ENCODE measurements at regions not wholly inside any gene's neighbourhood (a gene's known extent, or its start where the extent isn't known, plus 50 kb on each side); places are given as distances from the start of the nearest gene placed in this dataset.
"Not testable (repeated sequence)": the region's sequence is repeated elsewhere in the genome, so short reads cannot be mapped to it uniquely, and the experiment has no call there.

DNA sequence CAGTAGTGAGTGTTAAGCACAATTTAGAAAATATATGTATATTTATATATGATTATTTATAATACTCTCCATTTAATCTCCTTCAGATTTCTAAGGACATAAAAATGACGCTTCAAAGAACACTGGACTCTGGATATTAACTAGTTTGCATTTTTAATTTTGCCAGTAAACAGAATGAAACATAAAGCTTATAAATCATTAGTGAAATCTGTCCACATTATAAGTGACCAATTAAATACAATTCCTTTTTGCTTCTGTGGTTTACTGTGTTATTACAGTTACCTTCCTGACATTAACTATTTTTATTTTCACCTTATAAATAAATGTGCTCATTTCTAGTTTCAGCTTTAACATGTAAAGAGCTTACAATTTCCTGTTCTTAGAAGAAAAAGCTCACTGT is 1081.1 kb upstream of the EPHA6 start:
- Mint-ChIP-seq H3K9me3 (ENCODE audit: unreplicated experiment) (no peaks in the 10 kb centered on the region), H3K27me3 (ENCODE audit: insufficient read depth, unreplicated experiment) (no peaks in the 10 kb centered on the region), H3K27ac (ENCODE audit: unreplicated experiment) (no peak overlapping the region), H3K4me3 (ENCODE audit: unreplicated experiment) (no peak overlapping the region), H3K4me1 (ENCODE audit: low read depth, unreplicated experiment) (no peaks in the 10 kb centered on the region), H3K36me3 (ENCODE audit: insufficient read depth, unreplicated experiment) (no peaks in the 10 kb centered on the region)
- ChIA-PET POLR2A (no interaction called here), CTCF (no interaction called here)
- Histone ChIP-seq H3K9me3 (no peaks in the 10 kb centered on the region), H3K36me3 (ENCODE audit: control insufficient read depth, insufficient read depth, low read length) (no peaks in the 10 kb centered on the region), H3K4me3 (ENCODE audit: low read depth, low read length) (no peak overlapping the region), H3K4me1 (no peaks in the 10 kb centered on the region), H3K27me3 (replicated peaks; ENCODE audit: control insufficient read depth, insufficient read depth, low read length) (no peaks in the 10 kb centered on the region)
- DNase-seq: no peak
- no TSS peak for BruUV-seq (replicated peaks)
- TF ChIP-seq CTCF (IDR thresholded peaks at IDR 0.05; ENCODE audit: insufficient read depth in 1 of 2, low read depth in 1 of 2, low read length in 1 of 2, severe bottlenecking in 1 of 2, unreplicated experiment in 1 of 2): no peak
- intact Hi-C loops (cut with micrococcal nuclease; ENCODE audit: unreplicated experiment): no loop called here

- H3K36me3 Mint-ChIP-seq (ENCODE audit: insufficient read depth, unreplicated experiment): no peaks in the 10 kb centered on the region
- H3K4me1 Mint-ChIP-seq (ENCODE audit: low read depth, unreplicated experiment): no peaks in the 10 kb centered on the region
- no peaks in the 10 kb centered on the region for H3K4me1 ChIP-seq
- no peaks in the 10 kb centered on the region for H3K9me3 Mint-ChIP-seq (ENCODE audit: unreplicated experiment)
- BruUV-seq (replicated peaks): no TSS peak
- no peaks in the 10 kb centered on the region for H3K27me3 Mint-ChIP-seq (ENCODE audit: insufficient read depth, unreplicated experiment)
- ChIA-PET CTCF (no interaction called here), POLR2A (no interaction called here)
- no peaks in the 10 kb centered on the region for H3K27me3 ChIP-seq (replicated peaks; ENCODE audit: control insufficient read depth, insufficient read depth, low read length)
- no peak for DNase-seq
- intact Hi-C loops (cut with micrococcal nuclease; ENCODE audit: unreplicated experiment): no loop called here
- H3K4me3 ChIP-seq (ENCODE audit: low read depth, low read length): no peak overlapping the region
- H3K4me3 Mint-ChIP-seq (ENCODE audit: unreplicated experiment): no peak overlapping the region
- no peak for TF ChIP-seq CTCF (IDR thresholded peaks at IDR 0.05; ENCODE audit: insufficient read depth in 1 of 2, low read depth in 1 of 2, low read length in 1 of 2, severe bottlenecking in 1 of 2, unreplicated experiment in 1 of 2)
- no peak overlapping the region for H3K27ac Mint-ChIP-seq (ENCODE audit: unreplicated experiment)
- H3K9me3 ChIP-seq: no peaks in the 10 kb centered on the region
- H3K36me3 ChIP-seq (ENCODE audit: control insufficient read depth, insufficient read depth, low read length): no peaks in the 10 kb centered on the region
These were observed 1076.3 kb upstream of the EPHA6 start for GRCh38 chr3:95738045-95738444.

DNA sequence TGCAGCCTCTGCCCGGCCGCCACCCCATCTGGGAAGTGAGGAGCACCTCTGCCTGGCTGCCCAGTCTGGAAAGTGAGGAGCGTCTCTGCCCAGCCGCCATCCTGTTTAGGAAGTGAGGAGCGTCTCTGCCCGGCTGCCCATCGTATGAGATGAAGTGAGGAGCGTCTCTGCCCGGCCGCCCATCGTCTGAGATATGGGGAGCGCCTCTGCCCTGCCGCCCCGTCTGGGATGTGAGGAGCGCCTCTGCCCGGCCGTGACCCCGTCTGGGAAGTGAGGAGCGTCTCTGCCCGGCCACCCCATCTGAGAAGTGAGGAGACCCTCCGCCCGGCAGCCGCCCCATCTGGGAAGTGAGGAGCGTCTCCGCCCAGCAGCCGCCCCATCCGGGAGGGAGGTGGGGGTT is 1069.5 kb upstream of the EPHA6 start:
- H3K36me3 ChIP-seq (ENCODE audit: control insufficient read depth, insufficient read depth, low read length); H3K27ac Mint-ChIP-seq (ENCODE audit: unreplicated experiment); H3K4me1 Mint-ChIP-seq (ENCODE audit: low read depth, unreplicated experiment); DNase-seq; H3K4me3 ChIP-seq (ENCODE audit: low read depth, low read length); H3K27me3 ChIP-seq (replicated peaks; ENCODE audit: control insufficient read depth, insufficient read depth, low read length); H3K9me3 ChIP-seq; CTCF ChIA-PET; POLR2A ChIA-PET; intact Hi-C loops (cut with micrococcal nuclease; ENCODE audit: unreplicated experiment); H3K4me1 ChIP-seq; H3K9me3 Mint-ChIP-seq (ENCODE audit: unreplicated experiment); BruUV-seq (replicated peaks); H3K36me3 Mint-ChIP-seq (ENCODE audit: insufficient read depth, unreplicated experiment); H3K4me3 Mint-ChIP-seq (ENCODE audit: unreplicated experiment); H3K27me3 Mint-ChIP-seq (ENCODE audit: insufficient read depth, unreplicated experiment): not testable (repeated sequence)

- ChIA-PET POLR2A (no interaction called here), CTCF (no interaction called here)
- Mint-ChIP-seq H3K4me1 (ENCODE audit: low read depth, unreplicated experiment) (no peaks in the 10 kb centered on the region), H3K36me3 (ENCODE audit: insufficient read depth, unreplicated experiment) (no peaks in the 10 kb centered on the region), H3K27me3 (ENCODE audit: insufficient read depth, unreplicated experiment) (no peaks in the 10 kb centered on the region), H3K27ac (ENCODE audit: unreplicated experiment) (no peak overlapping the region), H3K4me3 (ENCODE audit: unreplicated experiment) (no peak overlapping the region), H3K9me3 (ENCODE audit: unreplicated experiment) (no peaks in the 10 kb centered on the region)
- no peaks in the 10 kb centered on the region for H3K4me1 ChIP-seq
- H3K9me3 ChIP-seq: no peaks in the 10 kb centered on the region
- no peak overlapping the region for H3K4me3 ChIP-seq (ENCODE audit: low read depth, low read length)
- no peak for DNase-seq
- no peak for TF ChIP-seq CTCF (IDR thresholded peaks at IDR 0.05; ENCODE audit: insufficient read depth in 1 of 2, low read depth in 1 of 2, low read length in 1 of 2, severe bottlenecking in 1 of 2, unreplicated experiment in 1 of 2)
- H3K36me3 ChIP-seq (ENCODE audit: control insufficient read depth, insufficient read depth, low read length): no peaks in the 10 kb centered on the region
- intact Hi-C loops (cut with micrococcal nuclease; ENCODE audit: unreplicated experiment): loop anchor here (2.0 kb wide), 1 partner anchor 759 kb away; no protein-coding TSS in a partner anchor
- H3K27me3 ChIP-seq (replicated peaks; ENCODE audit: control insufficient read depth, insufficient read depth, low read length): no peaks in the 10 kb centered on the region
- BruUV-seq (replicated peaks): no TSS peak
These were observed 1064.3 kb upstream of the EPHA6 start for GRCh38 chr3:95750097-95750496.

All from Caco-2 (cell line).